ENCODE measurements at regions not wholly inside any gene's neighbourhood (a gene's known extent, or its start where the extent isn't known, plus 50 kb on each side); places are given as distances from the start of the nearest gene placed in this dataset.
"Not testable (repeated sequence)": the region's sequence is repeated elsewhere in the genome, so short reads cannot be mapped to it uniquely, and the experiment has no call there.

DNA sequence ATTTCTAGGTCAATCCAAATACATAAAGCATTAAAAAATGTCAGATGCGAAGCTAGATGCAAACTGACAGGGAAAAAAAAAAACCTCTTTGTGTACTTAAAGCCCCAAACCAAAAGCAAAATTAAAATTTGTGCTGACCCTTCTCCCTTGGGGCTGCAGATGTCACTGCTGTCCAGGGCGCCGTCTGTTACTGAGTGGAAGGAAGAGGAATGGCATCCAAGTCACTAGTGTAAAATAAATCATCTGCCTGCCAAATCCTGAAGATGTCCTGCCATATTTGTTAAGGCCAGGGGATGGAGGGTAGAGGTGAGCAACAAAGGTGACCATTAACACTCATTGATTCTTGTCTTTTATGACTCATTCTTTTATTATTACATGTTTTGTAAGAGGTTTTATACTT, 233.2 kb upstream of the VKORC1L1 start:
- TF ChIP-seq, protein P1, sequence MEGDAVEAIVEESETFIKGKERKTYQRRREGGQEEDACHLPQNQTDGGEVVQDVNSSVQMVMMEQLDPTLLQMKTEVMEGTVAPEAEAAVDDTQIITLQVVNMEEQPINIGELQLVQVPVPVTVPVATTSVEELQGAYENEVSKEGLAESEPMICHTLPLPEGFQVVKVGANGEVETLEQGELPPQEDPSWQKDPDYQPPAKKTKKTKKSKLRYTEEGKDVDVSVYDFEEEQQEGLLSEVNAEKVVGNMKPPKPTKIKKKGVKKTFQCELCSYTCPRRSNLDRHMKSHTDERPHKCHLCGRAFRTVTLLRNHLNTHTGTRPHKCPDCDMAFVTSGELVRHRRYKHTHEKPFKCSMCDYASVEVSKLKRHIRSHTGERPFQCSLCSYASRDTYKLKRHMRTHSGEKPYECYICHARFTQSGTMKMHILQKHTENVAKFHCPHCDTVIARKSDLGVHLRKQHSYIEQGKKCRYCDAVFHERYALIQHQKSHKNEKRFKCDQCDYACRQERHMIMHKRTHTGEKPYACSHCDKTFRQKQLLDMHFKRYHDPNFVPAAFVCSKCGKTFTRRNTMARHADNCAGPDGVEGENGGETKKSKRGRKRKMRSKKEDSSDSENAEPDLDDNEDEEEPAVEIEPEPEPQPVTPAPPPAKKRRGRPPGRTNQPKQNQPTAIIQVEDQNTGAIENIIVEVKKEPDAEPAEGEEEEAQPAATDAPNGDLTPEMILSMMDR (IDR thresholded peaks at IDR 0.05), result not testable (repeated sequence)
- TF ChIP-seq POLR2AphosphoS5, POLR2A (IDR thresholded peaks at IDR 0.05): not testable (repeated sequence)

Data from prostate gland (tissue), 2 donors.